ENCODE measurements at regions not wholly inside any gene's neighbourhood (a gene's known extent, or its start where the extent isn't known, plus 50 kb on each side); places are given as distances from the start of the nearest gene placed in this dataset.

DNA sequence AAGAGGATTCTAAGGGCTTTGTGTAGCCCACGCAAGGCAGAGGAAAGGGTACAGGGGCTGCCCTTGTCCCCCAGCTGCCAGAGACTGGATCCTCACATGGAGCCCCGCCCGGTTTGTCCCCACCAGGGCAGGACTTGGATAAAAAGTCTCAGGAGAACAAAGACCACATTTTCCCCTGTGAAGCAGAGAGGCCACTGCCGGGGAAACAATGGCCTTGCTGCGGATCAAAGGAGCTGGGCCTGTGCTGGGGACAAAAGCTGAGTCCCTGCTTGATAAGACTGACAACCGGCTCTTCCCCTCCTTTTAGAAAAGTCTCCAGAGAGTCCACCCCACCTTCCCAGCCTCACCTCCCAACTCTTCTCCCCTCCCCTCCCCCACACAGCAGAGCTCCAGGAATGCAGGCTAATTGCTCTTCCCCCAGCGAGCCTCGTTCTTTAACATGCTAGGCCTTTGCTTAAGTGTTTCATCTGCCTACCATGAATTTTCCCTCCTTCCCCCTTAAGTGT, 142.4 kb downstream of the PLPP3 start (continued):
- TF ChIP-seq, protein P1, sequence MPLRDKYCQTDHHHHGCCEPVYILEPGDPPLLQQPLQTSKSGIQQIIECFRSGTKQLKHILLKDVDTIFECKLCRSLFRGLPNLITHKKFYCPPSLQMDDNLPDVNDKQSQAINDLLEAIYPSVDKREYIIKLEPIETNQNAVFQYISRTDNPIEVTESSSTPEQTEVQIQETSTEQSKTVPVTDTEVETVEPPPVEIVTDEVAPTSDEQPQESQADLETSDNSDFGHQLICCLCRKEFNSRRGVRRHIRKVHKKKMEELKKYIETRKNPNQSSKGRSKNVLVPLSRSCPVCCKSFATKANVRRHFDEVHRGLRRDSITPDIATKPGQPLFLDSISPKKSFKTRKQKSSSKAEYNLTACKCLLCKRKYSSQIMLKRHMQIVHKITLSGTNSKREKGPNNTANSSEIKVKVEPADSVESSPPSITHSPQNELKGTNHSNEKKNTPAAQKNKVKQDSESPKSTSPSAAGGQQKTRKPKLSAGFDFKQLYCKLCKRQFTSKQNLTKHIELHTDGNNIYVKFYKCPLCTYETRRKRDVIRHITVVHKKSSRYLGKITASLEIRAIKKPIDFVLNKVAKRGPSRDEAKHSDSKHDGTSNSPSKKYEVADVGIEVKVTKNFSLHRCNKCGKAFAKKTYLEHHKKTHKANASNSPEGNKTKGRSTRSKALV (CRISPR knock-in tag; IDR thresholded peaks at IDR 0.05), result no peak
- TF ChIP-seq HNRNPK (IDR thresholded peaks at IDR 0.05; ENCODE audit: low read depth, low read length, poor library complexity, severe bottlenecking) (peak; percentile 56), FIP1L1 (IDR thresholded peaks at IDR 0.05; ENCODE audit: borderline replicate concordance, insufficient read depth, low read depth, low read length) (no peak), BRCA1 (CRISPR knock-in tag; IDR thresholded peaks at IDR 0.05) (no peak), ZSCAN31 (CRISPR knock-in tag; IDR thresholded peaks at IDR 0.05; ENCODE audit: low read depth) (0 out of 2 replicates have a peak, but pooled peaks have one; percentile 66), ZFY (CRISPR knock-in tag; IDR thresholded peaks at IDR 0.05) (peak; percentile 62), ZBTB3 (CRISPR knock-in tag; IDR thresholded peaks at IDR 0.05; ENCODE audit: borderline replicate concordance, low read depth) (0 out of 2 replicates have a peak, but pooled peaks have one; percentile 41), ATF7 (IDR thresholded peaks at IDR 0.05) (no peak), ATF7 (CRISPR knock-in tag; IDR thresholded peaks at IDR 0.05) (no peak), NCOA2 (CRISPR knock-in tag; IDR thresholded peaks at IDR 0.05) (peak; percentile 91), HOXA7 (CRISPR knock-in tag; IDR thresholded peaks at IDR 0.05) (no peak), PCBP1 (IDR thresholded peaks at IDR 0.05; ENCODE audit: borderline replicate concordance, low read depth, low read length) (no peak), ATF1 (CRISPR knock-in tag; IDR thresholded peaks at IDR 0.05) (peak; percentile 15; the same call in 1 of the 2 replicates), RBAK (CRISPR knock-in tag; IDR thresholded peaks at IDR 0.05) (no peak), MXI1 (IDR thresholded peaks at IDR 0.05; ENCODE audit: borderline replicate concordance, low read depth, low read length) (no peak), CREB1 (IDR thresholded peaks at IDR 0.05) (no peak), CREB1 (CRISPR knock-in tag; IDR thresholded peaks at IDR 0.05) (peak; percentile 66; the same call in 1 of the 2 replicates), ERF (CRISPR knock-in tag; IDR thresholded peaks at IDR 0.05) (peak; percentile 68), ISL2 (CRISPR knock-in tag; IDR thresholded peaks at IDR 0.05) (peak; percentile 84)
- TF ChIP-seq, protein P2, sequence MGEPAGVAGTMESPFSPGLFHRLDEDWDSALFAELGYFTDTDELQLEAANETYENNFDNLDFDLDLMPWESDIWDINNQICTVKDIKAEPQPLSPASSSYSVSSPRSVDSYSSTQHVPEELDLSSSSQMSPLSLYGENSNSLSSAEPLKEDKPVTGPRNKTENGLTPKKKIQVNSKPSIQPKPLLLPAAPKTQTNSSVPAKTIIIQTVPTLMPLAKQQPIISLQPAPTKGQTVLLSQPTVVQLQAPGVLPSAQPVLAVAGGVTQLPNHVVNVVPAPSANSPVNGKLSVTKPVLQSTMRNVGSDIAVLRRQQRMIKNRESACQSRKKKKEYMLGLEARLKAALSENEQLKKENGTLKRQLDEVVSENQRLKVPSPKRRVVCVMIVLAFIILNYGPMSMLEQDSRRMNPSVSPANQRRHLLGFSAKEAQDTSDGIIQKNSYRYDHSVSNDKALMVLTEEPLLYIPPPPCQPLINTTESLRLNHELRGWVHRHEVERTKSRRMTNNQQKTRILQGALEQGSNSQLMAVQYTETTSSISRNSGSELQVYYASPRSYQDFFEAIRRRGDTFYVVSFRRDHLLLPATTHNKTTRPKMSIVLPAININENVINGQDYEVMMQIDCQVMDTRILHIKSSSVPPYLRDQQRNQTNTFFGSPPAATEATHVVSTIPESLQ (CRISPR knock-in tag; conservative IDR thresholded peaks at IDR 0.05), result no peak
- TF ChIP-seq, protein P3, sequence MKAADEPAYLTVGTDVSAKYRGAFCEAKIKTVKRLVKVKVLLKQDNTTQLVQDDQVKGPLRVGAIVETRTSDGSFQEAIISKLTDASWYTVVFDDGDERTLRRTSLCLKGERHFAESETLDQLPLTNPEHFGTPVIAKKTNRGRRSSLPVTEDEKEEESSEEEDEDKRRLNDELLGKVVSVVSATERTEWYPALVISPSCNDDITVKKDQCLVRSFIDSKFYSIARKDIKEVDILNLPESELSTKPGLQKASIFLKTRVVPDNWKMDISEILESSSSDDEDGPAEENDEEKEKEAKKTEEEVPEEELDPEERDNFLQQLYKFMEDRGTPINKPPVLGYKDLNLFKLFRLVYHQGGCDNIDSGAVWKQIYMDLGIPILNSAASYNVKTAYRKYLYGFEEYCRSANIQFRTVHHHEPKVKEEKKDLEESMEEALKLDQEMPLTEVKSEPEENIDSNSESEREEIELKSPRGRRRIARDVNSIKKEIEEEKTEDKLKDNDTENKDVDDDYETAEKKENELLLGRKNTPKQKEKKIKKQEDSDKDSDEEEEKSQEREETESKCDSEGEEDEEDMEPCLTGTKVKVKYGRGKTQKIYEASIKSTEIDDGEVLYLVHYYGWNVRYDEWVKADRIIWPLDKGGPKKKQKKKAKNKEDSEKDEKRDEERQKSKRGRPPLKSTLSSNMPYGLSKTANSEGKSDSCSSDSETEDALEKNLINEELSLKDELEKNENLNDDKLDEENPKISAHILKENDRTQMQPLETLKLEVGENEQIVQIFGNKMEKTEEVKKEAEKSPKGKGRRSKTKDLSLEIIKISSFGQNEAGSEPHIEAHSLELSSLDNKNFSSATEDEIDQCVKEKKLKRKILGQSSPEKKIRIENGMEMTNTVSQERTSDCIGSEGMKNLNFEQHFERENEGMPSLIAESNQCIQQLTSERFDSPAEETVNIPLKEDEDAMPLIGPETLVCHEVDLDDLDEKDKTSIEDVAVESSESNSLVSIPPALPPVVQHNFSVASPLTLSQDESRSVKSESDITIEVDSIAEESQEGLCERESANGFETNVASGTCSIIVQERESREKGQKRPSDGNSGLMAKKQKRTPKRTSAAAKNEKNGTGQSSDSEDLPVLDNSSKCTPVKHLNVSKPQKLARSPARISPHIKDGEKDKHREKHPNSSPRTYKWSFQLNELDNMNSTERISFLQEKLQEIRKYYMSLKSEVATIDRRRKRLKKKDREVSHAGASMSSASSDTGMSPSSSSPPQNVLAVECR (CRISPR knock-in tag; IDR thresholded peaks at IDR 0.05; ENCODE audit: borderline replicate concordance), result peak; percentile 29; the same call in 1 of the 2 replicates
- TF ChIP-seq, protein P4, sequence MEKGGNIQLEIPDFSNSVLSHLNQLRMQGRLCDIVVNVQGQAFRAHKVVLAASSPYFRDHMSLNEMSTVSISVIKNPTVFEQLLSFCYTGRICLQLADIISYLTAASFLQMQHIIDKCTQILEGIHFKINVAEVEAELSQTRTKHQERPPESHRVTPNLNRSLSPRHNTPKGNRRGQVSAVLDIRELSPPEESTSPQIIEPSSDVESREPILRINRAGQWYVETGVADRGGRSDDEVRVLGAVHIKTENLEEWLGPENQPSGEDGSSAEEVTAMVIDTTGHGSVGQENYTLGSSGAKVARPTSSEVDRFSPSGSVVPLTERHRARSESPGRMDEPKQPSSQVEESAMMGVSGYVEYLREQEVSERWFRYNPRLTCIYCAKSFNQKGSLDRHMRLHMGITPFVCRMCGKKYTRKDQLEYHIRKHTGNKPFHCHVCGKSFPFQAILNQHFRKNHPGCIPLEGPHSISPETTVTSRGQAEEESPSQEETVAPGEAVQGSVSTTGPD (CRISPR knock-in tag; IDR thresholded peaks at IDR 0.05), result no peak
